ENCODE measurements at regions not wholly inside any gene's neighbourhood (a gene's known extent, or its start where the extent isn't known, plus 50 kb on each side); places are given as distances from the start of the nearest gene placed in this dataset.

DNA sequence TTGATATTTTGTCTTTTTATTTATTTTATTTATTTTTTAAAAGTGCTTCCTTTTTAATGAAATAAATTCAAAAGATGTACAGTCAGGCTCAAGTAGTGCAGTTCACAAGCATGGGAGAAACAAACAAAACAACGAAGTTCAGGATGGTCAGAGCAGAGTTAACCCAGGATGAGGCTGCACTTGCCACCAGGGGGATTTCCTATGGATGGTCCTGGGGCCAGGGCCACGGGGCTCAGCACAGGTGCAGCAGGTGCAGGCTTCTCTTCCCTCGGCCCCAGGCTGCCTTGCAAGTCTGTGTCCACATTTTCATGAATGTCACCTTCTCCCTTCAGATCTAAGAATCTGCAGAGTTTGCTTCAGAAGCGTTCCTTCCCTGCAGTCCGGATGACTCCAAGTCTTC lies 76.5 kb downstream of the CDCA7 start:
- Histone ChIP-seq H2AFZ (ENCODE audit: low read depth, low read length, severe bottlenecking) (no peak overlapping the region), H4K20me1 (ENCODE audit: low read depth, low read length) (no peaks in the 10 kb centered on the region), H3K9ac (ENCODE audit: low read length) (no peak overlapping the region), H3K9me2 (replicated peaks; ENCODE audit: insufficient read depth, low read length) (no peaks in the 10 kb centered on the region), H3K4me3 (ENCODE audit: insufficient read depth, low read length, poor library complexity, severe bottlenecking) (no peak overlapping the region), H3K27me3 (ENCODE audit: low read length) (no peaks in the 10 kb centered on the region), H3K4me2 (ENCODE audit: low read depth, low read length, poor library complexity, severe bottlenecking) (no peak overlapping the region), H3K9me3 (ENCODE audit: insufficient read depth, low read length) (no peaks in the 10 kb centered on the region), H3F3A (ENCODE audit: insufficient read depth) (no peaks in the 10 kb centered on the region), H3K27ac (ENCODE audit: low read depth, low read length) (no peak overlapping the region), H3K79me2 (ENCODE audit: insufficient read depth, low read length) (no peaks in the 10 kb centered on the region), H3K36me3 (ENCODE audit: low read length) (no peaks in the 10 kb centered on the region)
- TF ChIP-seq, protein P1, sequence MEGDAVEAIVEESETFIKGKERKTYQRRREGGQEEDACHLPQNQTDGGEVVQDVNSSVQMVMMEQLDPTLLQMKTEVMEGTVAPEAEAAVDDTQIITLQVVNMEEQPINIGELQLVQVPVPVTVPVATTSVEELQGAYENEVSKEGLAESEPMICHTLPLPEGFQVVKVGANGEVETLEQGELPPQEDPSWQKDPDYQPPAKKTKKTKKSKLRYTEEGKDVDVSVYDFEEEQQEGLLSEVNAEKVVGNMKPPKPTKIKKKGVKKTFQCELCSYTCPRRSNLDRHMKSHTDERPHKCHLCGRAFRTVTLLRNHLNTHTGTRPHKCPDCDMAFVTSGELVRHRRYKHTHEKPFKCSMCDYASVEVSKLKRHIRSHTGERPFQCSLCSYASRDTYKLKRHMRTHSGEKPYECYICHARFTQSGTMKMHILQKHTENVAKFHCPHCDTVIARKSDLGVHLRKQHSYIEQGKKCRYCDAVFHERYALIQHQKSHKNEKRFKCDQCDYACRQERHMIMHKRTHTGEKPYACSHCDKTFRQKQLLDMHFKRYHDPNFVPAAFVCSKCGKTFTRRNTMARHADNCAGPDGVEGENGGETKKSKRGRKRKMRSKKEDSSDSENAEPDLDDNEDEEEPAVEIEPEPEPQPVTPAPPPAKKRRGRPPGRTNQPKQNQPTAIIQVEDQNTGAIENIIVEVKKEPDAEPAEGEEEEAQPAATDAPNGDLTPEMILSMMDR (IDR thresholded peaks at IDR 0.05; ENCODE audit: insufficient read depth, low read length, poor library complexity, severe bottlenecking): no peak
- TF ChIP-seq EZH2phosphoT487 (conservative IDR thresholded peaks at IDR 0.05; ENCODE audit: low read length): no peak

DNA sequence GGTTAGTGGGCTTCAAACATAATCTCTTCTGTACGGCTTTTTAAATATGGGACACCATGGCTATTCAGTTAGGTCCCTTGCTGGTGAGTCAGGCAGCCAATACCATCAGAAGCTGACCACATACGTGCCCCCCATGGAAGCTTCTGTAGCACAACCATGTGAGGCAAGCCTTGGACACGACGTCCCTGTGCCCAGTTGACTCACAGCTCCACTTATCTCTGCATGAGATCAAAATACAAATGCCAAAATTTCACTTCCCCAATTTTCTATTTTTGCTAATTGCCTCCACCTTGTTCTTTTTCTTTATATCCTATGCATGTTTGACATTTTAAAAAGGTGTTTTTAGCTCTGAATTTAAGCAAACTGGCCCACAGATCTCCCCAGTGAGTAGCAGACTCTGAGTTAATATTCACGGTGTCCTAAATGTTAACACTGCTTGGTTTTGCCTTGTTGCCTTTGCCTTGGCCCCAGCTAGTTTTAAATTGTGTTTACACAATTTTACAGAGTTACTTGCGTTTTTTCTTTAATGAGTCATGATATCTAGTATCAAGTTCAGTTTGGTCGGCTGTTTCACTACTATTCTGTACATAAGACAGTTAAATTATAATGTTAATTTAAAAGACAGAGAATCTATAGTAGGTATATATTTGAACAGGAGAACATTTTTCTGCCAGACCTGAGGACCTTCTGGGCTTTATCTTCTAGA lies 77.5 kb downstream of the CDCA7 start:
- Histone ChIP-seq H3K9me2 (replicated peaks; ENCODE audit: insufficient read depth, low read length) (no peaks in the 10 kb centered on the region), H3K9ac (ENCODE audit: low read length) (no peak overlapping the region), H3F3A (ENCODE audit: insufficient read depth) (no peaks in the 10 kb centered on the region), H3K4me3 (ENCODE audit: insufficient read depth, low read length, poor library complexity, severe bottlenecking) (no peak overlapping the region), H3K27me3 (ENCODE audit: low read length) (no peaks in the 10 kb centered on the region), H4K20me1 (ENCODE audit: low read depth, low read length) (no peaks in the 10 kb centered on the region), H3K4me2 (ENCODE audit: low read depth, low read length, poor library complexity, severe bottlenecking) (no peak overlapping the region), H2AFZ (ENCODE audit: low read depth, low read length, severe bottlenecking) (no peak overlapping the region), H3K27ac (ENCODE audit: low read depth, low read length) (no peak overlapping the region), H3K9me3 (ENCODE audit: insufficient read depth, low read length) (no peaks in the 10 kb centered on the region), H3K79me2 (ENCODE audit: insufficient read depth, low read length) (no peaks in the 10 kb centered on the region), H3K36me3 (ENCODE audit: low read length) (no peaks in the 10 kb centered on the region)
- TF ChIP-seq, protein P1 (IDR thresholded peaks at IDR 0.05; ENCODE audit: insufficient read depth, low read length, poor library complexity, severe bottlenecking): no peak
- no peak for TF ChIP-seq EZH2phosphoT487 (conservative IDR thresholded peaks at IDR 0.05; ENCODE audit: low read length)

DNA sequence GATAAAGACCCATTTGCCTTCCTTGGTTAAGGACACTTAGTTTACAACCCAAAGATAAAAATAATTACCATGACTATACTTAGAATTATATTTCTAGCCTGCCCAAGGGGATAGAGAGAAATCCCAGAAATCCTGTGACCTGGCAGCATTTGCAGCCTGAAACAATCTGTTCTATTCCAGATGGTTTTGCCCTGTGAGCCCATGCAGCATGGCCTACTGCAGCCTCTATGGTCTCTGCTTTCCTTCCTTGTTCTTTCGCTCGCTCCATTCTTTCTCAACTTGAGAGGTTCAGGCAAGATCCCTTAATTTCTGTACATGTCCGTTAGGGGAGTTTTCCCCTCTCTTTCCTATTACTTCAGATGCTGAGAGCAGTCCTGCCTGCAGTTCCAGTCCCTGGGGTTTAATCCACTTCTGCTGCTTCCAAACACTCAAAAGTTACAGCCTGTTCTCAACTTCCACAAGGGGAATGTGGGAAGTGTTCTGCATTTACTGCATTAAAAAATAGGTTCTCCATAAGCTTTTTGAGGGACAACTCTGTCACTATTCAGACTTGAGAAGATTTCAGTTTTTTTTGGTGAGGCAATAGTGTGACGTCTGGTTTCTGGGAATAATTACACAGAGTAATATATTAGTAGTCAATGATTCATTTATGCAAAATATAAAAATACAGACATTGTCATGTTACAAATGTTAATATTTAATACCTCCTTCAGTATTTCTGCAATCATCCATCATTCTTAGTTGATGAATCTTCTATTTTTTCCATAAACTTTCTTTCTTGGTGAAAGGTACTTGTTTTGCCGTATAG lies 80.3 kb downstream of the CDCA7 start:
- no peaks in the 10 kb centered on the region for H3F3A ChIP-seq (ENCODE audit: insufficient read depth)
- no peak overlapping the region for H3K9ac ChIP-seq (ENCODE audit: low read length)
- no peak overlapping the region for H2AFZ ChIP-seq (ENCODE audit: low read depth, low read length, severe bottlenecking)
- H3K9me3 ChIP-seq (ENCODE audit: insufficient read depth, low read length): no peaks in the 10 kb centered on the region
- H4K20me1 ChIP-seq (ENCODE audit: low read depth, low read length): no peaks in the 10 kb centered on the region
- no peaks in the 10 kb centered on the region for H3K9me2 ChIP-seq (replicated peaks; ENCODE audit: insufficient read depth, low read length)
- no peak overlapping the region for H3K4me2 ChIP-seq (ENCODE audit: low read depth, low read length, poor library complexity, severe bottlenecking)
- TF ChIP-seq, protein P1 (IDR thresholded peaks at IDR 0.05; ENCODE audit: insufficient read depth, low read length, poor library complexity, severe bottlenecking): no peak
- H3K27me3 ChIP-seq (ENCODE audit: low read length): no peaks in the 10 kb centered on the region
- no peak overlapping the region for H3K27ac ChIP-seq (ENCODE audit: low read depth, low read length)
- H3K4me3 ChIP-seq (ENCODE audit: insufficient read depth, low read length, poor library complexity, severe bottlenecking): no peak overlapping the region
- H3K36me3 ChIP-seq (ENCODE audit: low read length): no peaks in the 10 kb centered on the region
- no peaks in the 10 kb centered on the region for H3K79me2 ChIP-seq (ENCODE audit: insufficient read depth, low read length)
